MCF 10A (cell line): ENCODE measurements at regions not wholly inside any gene's neighbourhood (a gene's known extent, or its start where the extent isn't known, plus 50 kb on each side); places are given as distances from the start of the nearest gene placed in this dataset.

Experiments used
- BruUV-seq: library from RNA; stranded (reverse); fragments of 400-500 nt; replicated peaks from 2 replicates; lab custom pipeline; 2021; lab: Mats Ljungman, UMichigan
- CTCF ChIA-PET: fragments of 300-600 bp; sonication (Branson Sonifier 250); formaldehyde crosslinking; extraction: SDS; loops from one replicate; lab custom pipeline; 2021; ENCODE audit warnings: antibody characterized with exemption, inconsistent platforms; lab: Yijun Ruan, JAX
- POLR2A ChIA-PET: fragments of 300-600, 350-650 bp; sonication (Branson Sonifier 250); formaldehyde crosslinking; extraction: SDS; loops from one replicate; lab custom pipeline; 2020; ENCODE audit warnings: antibody characterized with exemption, inconsistent platforms; lab: Yijun Ruan, JAX
- DNase-seq: peaks from one replicate; pipeline ENCODE4 v3.0.0-alpha.2; 2018; ENCODE audit not compliant: unreplicated experiment
- H3K27ac Mint-ChIP-seq: one replicate; pipeline ENCODE4 v1.8.0; 2022; ENCODE audit warnings: mild to moderate bottlenecking, low read depth, mixed read lengths; ENCODE audit not compliant: unreplicated experiment
- H3K27me3 Mint-ChIP-seq: one replicate; pipeline ENCODE4 v1.8.0; 2022; ENCODE audit warnings: mixed read lengths; ENCODE audit not compliant: insufficient read depth, unreplicated experiment
- H3K36me3 Mint-ChIP-seq: one replicate; pipeline ENCODE4 v1.8.0; 2022; ENCODE audit warnings: mild to moderate bottlenecking, moderate library complexity, mixed read lengths; ENCODE audit not compliant: insufficient read depth, unreplicated experiment
- H3K4me1 Mint-ChIP-seq: one replicate; pipeline ENCODE4 v1.8.0; 2022; ENCODE audit warnings: mixed read lengths; ENCODE audit not compliant: insufficient read depth, unreplicated experiment
- H3K4me3 Mint-ChIP-seq: one replicate; pipeline ENCODE4 v1.8.0; 2022; ENCODE audit warnings: mild to moderate bottlenecking, moderate library complexity, mixed read lengths; ENCODE audit not compliant: unreplicated experiment
- H3K9me3 Mint-ChIP-seq: one replicate; pipeline ENCODE4 v1.8.0; 2022; ENCODE audit warnings: mixed read lengths; ENCODE audit not compliant: unreplicated experiment
- intact Hi-C: fragments of 100-400 bp; cut with micrococcal nuclease; formaldehyde crosslinking; loops from 2 replicates; pipeline ENCODE4 v1.14.1; 2022
- TF ChIP-seq, protein P1 (sequence below): fragments of 200-600 bp; IDR thresholded peaks from one replicate; pipeline ENCODE4 v1.8.0; 2022; ENCODE audit warnings: antibody characterized with exemption, mild to moderate bottlenecking; ENCODE audit not compliant: unreplicated experiment

DNA sequence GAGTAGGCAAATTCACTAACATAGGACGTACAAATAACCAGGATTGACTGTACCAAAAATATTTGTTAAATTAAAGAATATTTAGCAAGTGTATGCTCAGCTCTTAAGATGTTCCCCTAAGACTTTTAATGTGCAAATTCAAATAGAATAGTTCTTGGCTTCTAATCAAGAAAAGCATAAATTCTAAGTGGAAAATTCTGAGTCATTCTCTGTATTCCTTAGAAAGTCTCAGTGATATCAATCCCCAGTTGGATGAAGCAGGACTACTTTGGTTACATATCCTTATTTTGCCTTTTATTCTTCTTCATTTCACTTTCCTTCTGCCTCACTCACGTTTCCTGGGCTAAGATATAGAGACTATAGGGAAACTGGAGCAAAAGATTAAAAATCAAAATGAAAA lies 130.2 kb downstream of the IFI44 start:
- POLR2A ChIA-PET: no interaction called here
- CTCF ChIA-PET: interaction anchor here (0.7 kb wide), 1 partner anchor 488 kb away, joined by 4 read pairs; no protein-coding TSS in a partner anchor
- no peaks in the 10 kb centered on the region for H3K27me3 Mint-ChIP-seq
- H3K4me3 Mint-ChIP-seq: no peak overlapping the region
- DNase-seq: no peak
- BruUV-seq: no TSS peak
- intact Hi-C loops: no loop called here
- no peaks in the 10 kb centered on the region for H3K36me3 Mint-ChIP-seq
- TF ChIP-seq, protein P1, sequence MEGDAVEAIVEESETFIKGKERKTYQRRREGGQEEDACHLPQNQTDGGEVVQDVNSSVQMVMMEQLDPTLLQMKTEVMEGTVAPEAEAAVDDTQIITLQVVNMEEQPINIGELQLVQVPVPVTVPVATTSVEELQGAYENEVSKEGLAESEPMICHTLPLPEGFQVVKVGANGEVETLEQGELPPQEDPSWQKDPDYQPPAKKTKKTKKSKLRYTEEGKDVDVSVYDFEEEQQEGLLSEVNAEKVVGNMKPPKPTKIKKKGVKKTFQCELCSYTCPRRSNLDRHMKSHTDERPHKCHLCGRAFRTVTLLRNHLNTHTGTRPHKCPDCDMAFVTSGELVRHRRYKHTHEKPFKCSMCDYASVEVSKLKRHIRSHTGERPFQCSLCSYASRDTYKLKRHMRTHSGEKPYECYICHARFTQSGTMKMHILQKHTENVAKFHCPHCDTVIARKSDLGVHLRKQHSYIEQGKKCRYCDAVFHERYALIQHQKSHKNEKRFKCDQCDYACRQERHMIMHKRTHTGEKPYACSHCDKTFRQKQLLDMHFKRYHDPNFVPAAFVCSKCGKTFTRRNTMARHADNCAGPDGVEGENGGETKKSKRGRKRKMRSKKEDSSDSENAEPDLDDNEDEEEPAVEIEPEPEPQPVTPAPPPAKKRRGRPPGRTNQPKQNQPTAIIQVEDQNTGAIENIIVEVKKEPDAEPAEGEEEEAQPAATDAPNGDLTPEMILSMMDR: no peak
- H3K4me1 Mint-ChIP-seq: no peaks in the 10 kb centered on the region
- H3K9me3 Mint-ChIP-seq: no peaks in the 10 kb centered on the region
- no peak overlapping the region for H3K27ac Mint-ChIP-seq

DNA sequence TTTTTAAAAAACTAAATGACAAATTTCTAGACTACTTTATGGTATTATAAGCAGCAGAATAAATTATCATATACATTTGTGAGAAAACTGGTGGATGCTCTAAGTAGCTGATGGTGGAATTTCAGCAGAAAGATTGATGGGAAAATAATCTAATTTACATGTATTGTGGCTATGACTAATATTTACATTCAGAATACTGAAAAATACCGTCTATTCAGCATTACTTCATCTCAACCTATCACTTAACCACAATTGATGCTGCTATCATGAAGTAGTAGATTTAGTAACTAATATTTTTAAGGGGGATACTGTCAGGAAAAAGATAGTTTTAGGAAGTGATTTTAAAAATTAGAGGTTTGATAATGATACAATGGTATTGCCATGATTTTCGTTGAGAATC lies 137.9 kb downstream of the IFI44 start:
- intact Hi-C loops: no loop called here
- Mint-ChIP-seq H3K4me3 (no peak overlapping the region), H3K27ac (no peak overlapping the region), H3K36me3 (no peaks in the 10 kb centered on the region), H3K4me1 (no peaks in the 10 kb centered on the region), H3K9me3 (no peaks in the 10 kb centered on the region), H3K27me3 (no peaks in the 10 kb centered on the region)
- ChIA-PET POLR2A (no interaction called here), CTCF (no interaction called here)
- DNase-seq: no peak
- no TSS peak for BruUV-seq
- TF ChIP-seq, protein P1: no peak

DNA sequence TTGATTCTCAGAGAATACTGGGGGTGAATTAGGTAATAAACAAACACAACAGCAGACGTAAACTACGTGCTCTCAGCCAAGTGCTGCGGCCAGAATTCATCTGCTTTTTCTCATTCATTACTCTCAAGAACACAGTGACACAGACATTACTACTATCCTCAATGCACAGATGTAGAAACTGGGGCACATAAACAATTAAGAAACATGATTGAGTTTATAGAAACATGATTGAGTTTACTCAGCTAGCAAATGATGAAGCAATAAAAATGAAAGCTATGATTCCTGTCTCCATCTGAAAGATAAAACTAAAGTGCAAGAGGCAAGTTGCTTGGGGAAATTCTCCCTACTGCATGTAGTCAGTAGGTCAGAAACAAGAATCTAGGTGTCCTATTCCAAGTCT lies 140.5 kb downstream of the IFI44 start:
- CTCF ChIA-PET: interaction anchor here (0.7 kb wide), 1 partner anchor 103 kb away, joined by 3 read pairs; no protein-coding TSS in a partner anchor

DNA sequence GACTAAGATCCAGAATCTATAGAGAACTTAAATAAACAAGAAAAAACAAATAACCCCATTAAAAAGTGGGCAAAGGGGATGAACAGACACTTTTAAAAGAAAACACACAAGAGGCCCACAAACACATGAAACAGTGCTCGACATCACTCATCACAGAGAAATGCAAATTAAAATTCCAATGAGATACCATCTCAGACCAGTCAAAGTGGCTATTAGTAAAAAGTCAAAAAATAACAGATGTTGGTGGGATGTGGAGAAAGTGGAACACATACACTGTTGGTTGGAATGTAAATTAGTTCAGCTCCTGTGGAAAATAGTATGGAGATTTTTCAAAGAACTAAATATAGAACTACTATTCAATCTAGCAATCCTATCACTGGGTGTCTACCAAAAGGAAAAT lies 143.1 kb downstream of the IFI44 start:
- no peak for DNase-seq
- POLR2A ChIA-PET: no interaction called here
- Mint-ChIP-seq H3K9me3 (no peaks in the 10 kb centered on the region), H3K27ac (no peak overlapping the region), H3K36me3 (no peaks in the 10 kb centered on the region), H3K4me3 (no peak overlapping the region), H3K4me1 (no peaks in the 10 kb centered on the region), H3K27me3 (no peaks in the 10 kb centered on the region)
- TF ChIP-seq, protein P1: no peak
- no TSS peak for BruUV-seq
- CTCF ChIA-PET: no interaction called here
- intact Hi-C loops: no loop called here

More for the DNA sequence above, 140.5 kb downstream of the IFI44 start:
- Mint-ChIP-seq H3K27me3 (no peaks in the 10 kb centered on the region), H3K4me3 (no peak overlapping the region), H3K36me3 (no peaks in the 10 kb centered on the region), H3K4me1 (no peaks in the 10 kb centered on the region), H3K9me3 (no peaks in the 10 kb centered on the region), H3K27ac (no peak overlapping the region)
- POLR2A ChIA-PET: no interaction called here
- TF ChIP-seq, protein P1: no peak
- no peak for DNase-seq
- intact Hi-C loops: no loop called here
- no TSS peak for BruUV-seq
